HEK293T (cell line): ENCODE measurements at regions not wholly inside any gene's neighbourhood (a gene's known extent, or its start where the extent isn't known, plus 50 kb on each side); places are given as distances from the start of the nearest gene placed in this dataset.

Source experiments
- CTCF ChIA-PET: fragments of 350-600 bp; formaldehyde crosslinking; extraction: SDS; loops from one replicate; lab custom pipeline; 2021; ENCODE audit warnings: antibody characterized with exemption, inconsistent platforms; lab: Yijun Ruan, JAX
- POLR2A ChIA-PET: fragments of 350-600 bp; formaldehyde crosslinking; extraction: SDS; loops from one replicate; lab custom pipeline; 2020; ENCODE audit warnings: antibody characterized with exemption, inconsistent platforms; lab: Yijun Ruan, JAX
- DNase-seq: peaks from one replicate; pipeline ENCODE4 v3.0.0; 2012; ENCODE audit warnings: mixed read lengths; ENCODE audit errors: extremely low spot score
- ARNT ChIP-seq: fragments of 450-650 bp; IDR thresholded peaks from 2 replicates; pipeline ENCODE4 v1.6.1; 2017; ENCODE audit warnings: mild to moderate bottlenecking
- BHLHE40 ChIP-seq: fragments of 450-650 bp; IDR thresholded peaks from 2 replicates; pipeline ENCODE4 v1.6.1; 2016; ENCODE audit warnings: mild to moderate bottlenecking, moderate library complexity, borderline replicate concordance
- CTBP1 ChIP-seq: fragments of 450-650 bp; IDR thresholded peaks from 2 replicates; pipeline ENCODE4 v1.6.1; 2016; ENCODE audit warnings: borderline replicate concordance
- ELF4 ChIP-seq: fragments of 450-650 bp; IDR thresholded peaks from 2 replicates; pipeline ENCODE4 v1.6.1; 2017; ENCODE audit warnings: antibody characterized with exemption
- FOXA1 ChIP-seq: fragments of 450-650 bp; IDR thresholded peaks from 2 replicates; pipeline ENCODE4 v1.6.1; 2016; ENCODE audit warnings: mild to moderate bottlenecking
- FOXK2 ChIP-seq: fragments of 450-650 bp; IDR thresholded peaks from 2 replicates; pipeline ENCODE4 v1.6.1; 2016; ENCODE audit warnings: mild to moderate bottlenecking
- FOXM1 ChIP-seq: fragments of 450-650 bp; IDR thresholded peaks from 2 replicates; pipeline ENCODE4 v1.6.1; 2017; ENCODE audit warnings: mild to moderate bottlenecking, borderline replicate concordance
- HDGF ChIP-seq: fragments of 450-650 bp; IDR thresholded peaks from 2 replicates; pipeline ENCODE4 v1.6.1; 2017; ENCODE audit warnings: antibody characterized with exemption, borderline replicate concordance
- L3MBTL2 ChIP-seq: fragments of 450-650 bp; conservative IDR thresholded peaks from 2 replicates; pipeline ENCODE4 v1.6.1; 2016; ENCODE audit warnings: mild to moderate bottlenecking
- LEF1 ChIP-seq: fragments of 450-650 bp; IDR thresholded peaks from 2 replicates; pipeline ENCODE4 v1.6.1; 2017; ENCODE audit warnings: mild to moderate bottlenecking, borderline replicate concordance
- NFRKB ChIP-seq: fragments of 450-650 bp; IDR thresholded peaks from 2 replicates; pipeline ENCODE4 v1.6.1; 2016; ENCODE audit warnings: mild to moderate bottlenecking, moderate library complexity
- PKNOX1 ChIP-seq: fragments of 450-650 bp; IDR thresholded peaks from 2 replicates; pipeline ENCODE4 v1.6.1; 2016
- SP1 ChIP-seq: fragments of 450-650 bp; IDR thresholded peaks from 2 replicates; pipeline ENCODE4 v1.6.1; 2017
- SUZ12 ChIP-seq: fragments of 450-650 bp; IDR thresholded peaks from 2 replicates; pipeline ENCODE4 v1.6.1; 2016; ENCODE audit warnings: mild to moderate bottlenecking
- TARDBP ChIP-seq: fragments of 450-650 bp; IDR thresholded peaks from 2 replicates; pipeline ENCODE4 v1.6.1; 2016
- ZNF384 ChIP-seq: fragments of 450-650 bp; IDR thresholded peaks from 2 replicates; pipeline ENCODE4 v1.6.1; 2016

GRCh38 chr18:61756244-61756643 is 136.6 kb downstream of the RNF152 start:
- TF ChIP-seq HDGF = no peak
- TF ChIP-seq L3MBTL2 = no peak
- TF ChIP-seq BHLHE40 = no peak
- no peak for TF ChIP-seq SUZ12
- TF ChIP-seq TARDBP = no peak
- no peak for TF ChIP-seq ELF4
- TF ChIP-seq PKNOX1 = no peak
- TF ChIP-seq FOXA1 = no peak
- TF ChIP-seq CTBP1 = no peak
- no peak for TF ChIP-seq ZNF384
- no peak for TF ChIP-seq FOXK2
- no peak for TF ChIP-seq FOXM1
- TF ChIP-seq NFRKB = no peak
- no peak for TF ChIP-seq ARNT
- no peak for TF ChIP-seq LEF1
- no peak for TF ChIP-seq SP1
- CTCF ChIA-PET = no interaction called here
- no peak for DNase-seq
- POLR2A ChIA-PET = no interaction called here

- CTCF ChIA-PET = no interaction called here
Observed at GRCh38 chr18:61755555-61755954, 137.3 kb downstream of the RNF152 start.

GRCh38 chr18:61754039-61754583 is 138.7 kb downstream of the RNF152 start:
- CTCF ChIA-PET = no interaction called here
- no peak for DNase-seq
- TF ChIP-seq FOXA1 (no peak), TARDBP (no peak), LEF1 (no peak), ZNF384 (no peak), ARNT (no peak), FOXK2 (no peak)
- POLR2A ChIA-PET = no interaction called here

More at GRCh38 chr18:61755555-61755954, 137.3 kb downstream of the RNF152 start:
- POLR2A ChIA-PET = no interaction called here
- no peak for TF ChIP-seq HDGF
- no peak for TF ChIP-seq FOXM1
- no peak for TF ChIP-seq ELF4
- TF ChIP-seq PKNOX1 = no peak
- TF ChIP-seq SP1 = no peak
- no peak for TF ChIP-seq FOXA1
- no peak for TF ChIP-seq CTBP1
- TF ChIP-seq L3MBTL2 = no peak
- no peak for TF ChIP-seq NFRKB
- no peak for DNase-seq

- ChIA-PET POLR2A (no interaction called here), CTCF (interaction anchor here (0.7 kb wide), 1 partner anchor 489 kb away, joined by 3 read pairs; no protein-coding TSS in a partner anchor)
- TF ChIP-seq HDGF (no peak), FOXA1 (no peak), SUZ12 (no peak), SP1 (no peak), ELF4 (no peak)
- DNase-seq = no peak
Observed at GRCh38 chr18:61753373-61753772, 139.4 kb downstream of the RNF152 start.

GRCh38 chr18:61752973-61753372 is 139.8 kb downstream of the RNF152 start:
- TF ChIP-seq SP1 (no peak), FOXM1 (no peak), SUZ12 (no peak), ELF4 (no peak), LEF1 (no peak), CTBP1 (no peak), FOXA1 (no peak), L3MBTL2 (no peak), ARNT (no peak), FOXK2 (no peak), TARDBP (no peak), PKNOX1 (no peak), ZNF384 (no peak), HDGF (no peak), BHLHE40 (no peak), NFRKB (no peak)
- CTCF ChIA-PET = interaction anchor here (0.7 kb wide), 1 partner anchor 489 kb away, joined by 3 read pairs; no protein-coding TSS in a partner anchor
- DNase-seq = no peak
- POLR2A ChIA-PET = no interaction called here

- CTCF ChIA-PET = no interaction called here
- no peak for DNase-seq
- TF ChIP-seq ZNF384 (no peak), ELF4 (no peak), NFRKB (no peak), L3MBTL2 (no peak), FOXK2 (no peak), TARDBP (no peak), BHLHE40 (no peak), SUZ12 (no peak), CTBP1 (no peak)
- POLR2A ChIA-PET = no interaction called here
Observed at GRCh38 chr18:61750840-61751668, 141.8 kb downstream of the RNF152 start.
